DMS 273 treated with DMSO at 0.1 percent for 48 hours (cell line): ENCODE measurements at regions not wholly inside any gene's neighbourhood (a gene's known extent, or its start where the extent isn't known, plus 50 kb on each side); places are given as distances from the start of the nearest gene placed in this dataset.

Source experiments
- DNase-seq: peaks from one replicate; lab custom pipeline; 2025; lab: John Stamatoyannopoulos, UW

DNA sequence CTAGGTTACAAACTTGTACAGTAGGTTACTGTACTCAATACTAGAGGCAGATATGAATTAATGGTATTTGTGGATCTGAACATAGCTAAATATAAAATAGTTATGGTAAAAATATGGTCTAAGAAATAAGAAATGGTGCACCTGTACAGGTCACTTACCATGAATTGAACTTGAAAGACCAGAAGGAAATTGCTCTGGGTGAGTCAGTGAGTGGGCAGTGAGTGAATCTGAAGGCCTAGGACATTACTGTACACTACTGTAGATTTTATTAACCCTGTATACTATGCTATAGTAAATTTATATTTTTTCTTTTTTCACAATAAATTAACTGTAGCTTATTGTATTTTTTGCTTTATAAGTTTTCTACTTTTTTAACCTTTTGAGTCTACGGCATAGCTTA, 1020.4 kb downstream of the CDH18 start:
- no peak for DNase-seq

DNA sequence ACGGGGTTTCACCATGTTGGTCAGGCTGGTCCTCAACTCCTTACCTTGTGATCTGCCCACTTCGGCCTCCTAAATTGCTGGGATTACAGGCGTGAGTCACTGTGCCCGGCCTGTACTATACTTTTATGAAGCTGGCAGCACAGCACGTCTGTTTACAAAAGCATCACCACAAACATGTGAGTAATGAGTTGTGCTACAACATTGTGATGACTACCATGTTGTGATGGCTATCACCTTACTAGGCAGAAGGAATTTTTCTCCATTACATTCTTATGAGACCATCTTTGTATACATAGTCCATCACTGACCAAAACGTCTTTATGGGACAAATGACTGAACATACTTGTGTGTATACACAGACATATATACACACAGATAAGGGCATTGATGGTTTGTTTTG, 1019.0 kb downstream of the CDH18 start:
- no peak for DNase-seq

DNA sequence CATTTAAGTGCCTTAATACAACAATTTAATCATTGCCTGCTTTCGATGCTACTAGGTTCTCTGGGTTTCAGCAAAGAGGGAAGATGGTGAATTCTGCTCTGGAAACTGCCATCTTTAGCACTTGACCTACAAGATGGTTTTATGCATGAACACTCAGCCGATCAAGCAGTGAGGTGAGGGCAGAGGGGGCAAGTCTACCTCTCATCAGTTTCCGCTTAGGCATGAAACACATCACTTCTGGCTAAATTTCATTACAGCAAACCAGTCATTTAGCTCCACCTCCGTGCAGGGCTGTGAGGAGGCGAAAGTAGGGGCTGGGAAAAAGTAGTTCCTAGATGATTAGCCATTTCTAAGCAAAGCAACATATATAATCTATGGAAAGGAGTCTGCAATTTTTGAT, 1018.0 kb downstream of the CDH18 start:
- no peak for DNase-seq

DNA sequence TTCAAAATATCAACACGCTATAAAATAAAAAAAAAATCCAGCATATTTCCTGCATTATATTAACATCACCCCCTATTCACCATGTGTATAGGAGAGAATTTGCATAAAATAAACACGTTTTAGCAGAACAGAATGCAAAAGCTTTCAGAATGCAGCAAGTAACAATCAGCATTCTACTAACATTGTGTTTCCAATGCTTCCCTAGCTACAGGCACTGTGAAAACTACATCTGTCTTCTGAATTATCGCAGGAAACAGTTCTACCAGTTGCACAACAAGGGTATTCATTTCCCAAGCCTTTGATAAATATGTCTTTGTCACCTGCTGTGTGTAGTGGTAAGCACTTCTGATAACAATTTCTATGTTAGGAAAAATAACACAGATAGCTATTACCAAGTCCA, 1015.8 kb downstream of the CDH18 start:
- DNase-seq: no peak

DNA sequence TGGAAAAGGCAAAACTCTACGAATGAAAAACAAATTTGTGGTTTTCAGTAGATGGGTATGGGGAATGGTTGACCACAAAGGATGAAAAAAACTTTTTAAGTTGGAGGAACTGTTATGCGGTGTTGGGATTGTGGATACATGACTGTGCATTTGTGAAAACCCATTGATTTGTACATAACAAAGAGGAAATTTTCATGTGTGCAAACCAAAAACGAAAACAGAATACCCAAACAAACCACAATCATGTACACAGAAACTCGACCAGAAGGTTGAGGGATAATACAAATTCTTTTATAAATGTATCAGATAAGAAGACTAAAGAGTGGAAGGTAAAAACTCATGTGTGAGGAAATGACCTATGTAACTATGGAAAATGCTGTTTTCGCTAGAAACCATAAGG, 1012.4 kb downstream of the CDH18 start:
- no peak for DNase-seq

DNA sequence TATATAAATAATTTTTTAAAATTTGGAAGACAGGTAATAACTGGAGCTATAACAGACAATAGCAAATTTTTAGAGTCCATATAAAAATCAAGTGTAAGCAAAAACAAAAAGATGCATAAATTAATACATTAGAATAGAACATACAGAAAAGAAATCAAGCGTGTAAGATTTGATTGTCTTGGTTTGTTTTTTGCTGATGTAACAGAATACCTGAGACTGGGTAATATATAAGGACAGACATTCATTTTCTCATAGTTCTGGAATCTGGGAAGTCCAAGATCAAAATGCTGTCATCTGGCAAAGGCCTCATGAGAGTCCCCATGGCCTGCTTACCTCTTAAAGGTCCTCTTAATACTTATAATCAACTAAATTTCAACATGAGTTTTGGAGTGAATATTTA, 1010.1 kb downstream of the CDH18 start:
- no peak for DNase-seq

DNA sequence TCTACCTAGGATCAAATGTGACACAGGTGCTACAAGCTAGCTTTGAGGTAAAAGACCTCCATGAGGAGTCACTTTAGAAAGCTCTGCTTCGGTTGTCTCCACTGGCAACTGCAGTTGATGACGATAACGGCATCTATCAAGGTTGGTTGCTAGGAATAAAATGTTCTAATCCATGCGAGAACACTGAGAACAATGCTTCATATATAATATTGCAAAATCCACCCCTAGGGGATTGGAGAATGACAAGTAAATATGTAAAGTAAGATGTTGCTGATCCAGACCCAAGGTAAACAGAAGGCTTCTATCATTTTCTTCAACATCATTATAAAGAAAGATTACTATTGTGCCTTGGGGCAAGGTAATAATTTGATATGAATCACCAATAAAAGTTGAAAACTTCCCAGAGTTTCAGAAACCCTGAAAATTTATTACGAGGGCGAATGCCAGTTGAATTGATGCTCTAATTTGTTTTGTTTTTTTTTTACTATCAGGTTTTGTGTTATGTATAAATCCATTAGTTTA, 1003.4 kb downstream of the CDH18 start:
- DNase-seq: no peak

DNA sequence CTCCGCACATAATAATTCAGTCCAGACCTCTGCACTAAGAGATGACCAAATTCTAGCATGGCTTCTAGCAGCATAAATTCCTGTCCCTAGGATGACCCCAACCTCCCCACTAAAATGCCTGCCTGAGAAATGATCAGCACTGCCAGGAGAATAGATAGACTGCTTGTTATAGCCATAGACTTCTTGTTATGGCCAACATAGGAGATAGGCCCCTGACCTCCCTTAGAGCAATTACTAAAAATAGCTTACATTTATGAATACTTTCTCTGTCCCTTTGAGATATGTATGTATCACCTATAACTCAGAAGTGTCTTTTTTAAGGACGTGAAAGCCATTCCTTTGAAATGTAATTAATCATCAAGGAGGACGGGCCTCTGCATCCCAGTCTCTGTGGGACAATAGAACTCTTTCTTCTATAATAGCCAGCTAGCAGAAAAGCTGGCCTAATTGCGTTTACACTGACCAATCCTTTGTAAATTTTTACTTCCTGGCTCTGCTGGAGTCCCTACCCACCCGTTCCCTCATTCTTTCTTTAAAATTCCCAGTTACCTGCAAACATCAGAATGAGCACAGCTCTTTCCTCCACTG, 1002.7 kb downstream of the CDH18 start:
- no peak for DNase-seq

DNA sequence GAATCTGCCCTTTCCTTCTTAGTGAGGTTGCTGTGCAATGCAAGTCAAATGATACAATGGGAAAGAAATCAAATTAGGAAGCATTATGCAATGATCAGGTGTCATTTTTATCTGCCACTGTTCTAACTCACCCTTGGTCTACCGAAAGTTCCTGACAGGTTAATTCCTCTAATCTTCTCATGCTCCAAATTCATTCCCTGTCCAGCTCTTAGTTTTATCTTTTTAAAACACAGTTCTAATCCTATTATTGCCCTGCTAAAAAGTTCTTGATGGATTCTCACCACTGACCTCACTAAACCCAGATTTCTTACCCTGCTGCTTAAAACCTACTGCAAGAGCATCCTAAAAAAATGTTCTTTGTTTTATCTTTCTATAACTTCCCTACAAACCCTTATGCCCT, 1000.9 kb downstream of the CDH18 start:
- no peak for DNase-seq

DNA sequence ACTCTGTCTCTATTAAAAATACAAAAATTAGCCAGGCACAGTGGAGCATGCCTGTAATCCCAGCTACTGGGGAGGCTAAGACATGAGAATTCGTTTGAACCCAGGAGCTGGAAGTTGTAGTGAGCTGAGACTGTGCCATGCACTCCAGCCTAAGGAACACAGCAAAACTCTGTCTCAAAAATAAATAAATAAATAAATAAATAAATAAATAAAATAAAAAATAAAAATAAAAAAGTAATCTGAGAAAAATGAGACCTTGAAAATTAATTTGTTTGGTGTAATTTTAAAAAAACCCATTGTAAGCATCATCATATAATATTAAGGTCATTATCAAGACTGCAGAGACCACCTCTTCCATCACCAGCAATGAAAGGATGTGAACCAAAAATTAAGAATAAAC, 997.1 kb downstream of the CDH18 start:
- DNase-seq: no peak

DNA sequence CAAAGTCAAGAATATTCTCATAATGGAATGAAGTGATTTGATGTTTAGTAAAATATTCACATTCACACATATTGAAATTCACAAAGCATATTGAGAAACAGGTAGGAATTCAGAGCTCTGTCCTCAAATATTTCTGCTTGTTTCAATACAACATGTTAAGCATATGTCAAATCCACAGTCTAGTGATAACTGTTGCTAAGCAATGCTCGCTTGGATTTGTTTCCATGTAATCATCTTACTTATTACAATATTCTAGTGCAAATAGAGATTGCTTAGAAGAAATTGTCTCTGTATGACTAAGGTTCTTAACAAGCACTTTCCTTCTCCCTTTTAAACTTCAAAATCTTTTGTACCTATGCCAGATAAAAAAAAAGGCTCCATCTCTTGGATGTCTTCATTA, 995.7 kb downstream of the CDH18 start:
- no peak for DNase-seq

DNA sequence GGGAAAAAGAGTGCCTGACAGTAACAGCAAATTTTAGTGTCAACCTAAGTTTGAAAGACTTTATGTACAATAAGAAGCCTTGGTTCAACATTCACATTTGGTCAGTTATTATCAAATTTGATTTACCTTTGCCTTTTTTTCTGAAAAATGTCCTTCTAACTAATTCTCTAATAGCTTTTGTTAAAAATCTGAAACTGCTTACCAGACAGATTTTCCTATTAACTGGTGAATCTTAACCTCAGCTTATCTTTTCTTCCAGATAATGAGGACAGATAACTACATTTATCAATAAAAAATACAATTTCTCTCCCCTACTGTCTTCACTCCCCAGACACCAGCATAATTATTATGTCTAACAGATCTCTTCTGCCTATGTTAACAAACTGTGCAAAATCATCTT, 988.5 kb downstream of the CDH18 start:
- DNase-seq: no peak

DNA sequence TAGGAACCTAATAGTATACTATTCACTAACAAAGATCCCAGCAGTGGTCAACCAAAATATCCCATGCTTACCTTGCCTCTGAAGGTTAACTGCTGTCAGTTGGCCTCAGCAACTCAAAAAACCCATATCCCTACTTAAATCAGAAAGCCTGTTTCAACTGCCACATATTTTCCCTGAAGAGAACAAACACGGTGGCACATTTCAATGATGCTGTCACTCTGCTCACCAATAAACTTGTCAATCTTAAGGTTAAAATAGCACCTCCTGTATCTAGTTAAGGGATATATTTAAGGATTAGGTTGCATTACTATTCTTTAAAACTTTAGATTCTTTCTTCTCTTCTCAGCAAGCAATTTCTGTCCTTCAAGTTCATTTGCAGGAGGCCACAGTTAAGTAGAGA, 986.9 kb downstream of the CDH18 start:
- DNase-seq: no peak

DNA sequence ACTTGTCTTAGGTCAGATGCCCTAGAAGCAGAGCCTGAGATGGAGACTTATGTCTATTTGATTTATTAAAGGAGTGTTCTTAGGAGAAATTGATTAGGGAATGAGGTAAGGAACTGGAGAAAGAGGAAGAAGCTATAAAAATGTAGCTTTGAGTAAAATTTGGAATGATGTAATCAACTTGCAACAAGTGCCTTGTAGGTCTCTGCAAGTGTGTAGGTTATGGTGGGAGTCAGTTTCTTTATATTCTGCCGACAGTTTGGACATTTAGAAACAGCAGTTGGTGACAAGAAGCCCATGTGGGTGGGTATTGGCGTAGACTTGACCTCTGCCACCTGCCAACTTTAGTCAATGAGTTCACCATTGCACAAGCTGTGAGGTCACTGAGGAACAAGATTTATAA, 986.5 kb downstream of the CDH18 start:
- DNase-seq: peak; percentile 95

DNA sequence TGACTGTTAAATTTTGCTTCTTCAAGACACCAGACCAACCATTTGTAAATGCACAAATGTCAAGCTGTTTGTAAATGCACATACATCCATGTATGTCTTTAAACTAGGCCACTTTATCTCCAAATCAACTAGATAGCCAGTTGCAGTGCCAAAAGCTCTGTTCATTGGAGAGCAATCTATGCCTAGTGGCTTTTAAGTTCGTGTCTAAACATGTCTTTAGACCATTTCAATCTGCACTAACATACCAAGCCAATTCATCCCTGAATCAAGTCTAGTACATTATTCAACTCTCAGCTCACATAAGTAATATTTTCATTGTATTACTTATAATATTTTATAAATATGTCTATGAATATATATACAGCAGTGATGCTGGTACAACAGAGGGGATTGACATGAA, 985.9 kb downstream of the CDH18 start:
- peak; percentile 91 for DNase-seq

DNA sequence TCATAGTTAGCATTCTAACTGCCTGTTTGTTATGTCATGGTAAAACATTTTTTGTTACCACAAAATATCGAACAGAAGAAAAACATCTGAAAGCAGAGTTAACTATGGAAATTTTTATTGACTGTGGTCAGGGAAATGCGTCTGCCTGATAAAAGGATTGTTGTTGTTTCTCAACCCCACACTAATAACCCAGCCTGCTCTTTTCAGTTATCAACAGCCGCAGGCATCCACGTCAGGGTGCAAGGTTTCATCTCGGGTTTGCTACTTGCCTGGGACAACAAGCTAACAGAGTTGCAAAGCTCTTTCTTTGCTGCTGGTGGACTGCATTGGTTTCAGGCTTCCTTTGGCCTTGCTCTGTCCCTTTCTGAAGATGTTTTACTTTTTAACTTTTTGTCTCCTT, 969.2 kb downstream of the CDH18 start:
- DNase-seq: no peak

DNA sequence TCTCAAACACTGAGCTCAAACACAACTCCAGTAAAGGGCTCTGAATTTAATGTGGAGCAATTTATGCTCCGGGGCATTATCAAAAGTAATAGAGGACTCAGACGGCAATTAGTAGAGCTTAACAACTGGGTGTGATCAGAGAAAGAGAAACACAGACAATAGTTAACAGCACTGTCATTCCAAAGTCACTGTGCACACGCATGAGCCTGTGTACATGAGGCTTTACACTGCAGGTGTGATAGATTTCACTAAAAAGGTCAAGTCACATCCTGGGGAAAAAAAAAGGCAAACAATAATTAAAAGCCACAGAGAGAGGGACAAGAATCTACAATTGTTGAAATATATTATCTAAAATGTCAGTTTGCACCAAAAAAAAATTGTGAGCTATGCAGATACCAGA, 956.5 kb downstream of the CDH18 start:
- DNase-seq: no peak

DNA sequence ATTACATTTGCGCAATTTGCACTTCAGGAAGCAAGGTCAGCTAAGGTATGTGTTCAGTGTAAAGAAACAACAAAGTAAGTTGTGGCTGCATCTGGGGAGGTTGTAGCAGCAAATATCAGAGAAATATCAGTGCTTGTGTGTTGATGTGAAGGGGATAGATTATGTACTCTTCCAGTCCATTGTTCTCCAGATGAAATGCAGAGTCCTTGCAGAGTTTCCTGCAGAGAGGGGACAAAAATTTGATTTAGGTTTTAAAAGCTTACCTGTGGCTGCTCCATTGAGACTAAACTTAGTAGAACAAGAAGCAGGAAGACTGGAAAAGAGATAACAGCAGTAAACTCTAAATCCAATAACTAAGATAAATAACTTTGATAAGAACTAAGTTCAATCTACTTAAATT, 952.2 kb downstream of the CDH18 start:
- no peak for DNase-seq

DNA sequence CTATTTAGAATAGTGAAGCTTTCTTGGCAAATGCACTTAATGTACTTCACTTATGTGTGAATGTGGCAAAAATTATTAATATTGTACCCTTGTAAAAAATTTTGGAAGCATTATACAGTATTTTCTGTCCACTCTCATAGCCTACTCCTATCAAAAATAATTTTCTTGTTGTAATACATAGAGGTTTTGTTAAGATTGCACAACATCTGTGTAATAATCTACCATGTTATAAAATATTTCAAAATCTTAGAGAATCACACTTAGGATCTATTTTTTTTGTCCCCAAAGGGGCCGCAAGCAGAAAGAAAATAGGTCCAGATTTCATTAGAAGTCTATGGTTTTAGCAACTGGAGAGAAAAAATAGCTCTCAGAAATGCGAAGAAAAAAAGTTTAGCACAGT, 945.9 kb downstream of the CDH18 start:
- DNase-seq: no peak

DNA sequence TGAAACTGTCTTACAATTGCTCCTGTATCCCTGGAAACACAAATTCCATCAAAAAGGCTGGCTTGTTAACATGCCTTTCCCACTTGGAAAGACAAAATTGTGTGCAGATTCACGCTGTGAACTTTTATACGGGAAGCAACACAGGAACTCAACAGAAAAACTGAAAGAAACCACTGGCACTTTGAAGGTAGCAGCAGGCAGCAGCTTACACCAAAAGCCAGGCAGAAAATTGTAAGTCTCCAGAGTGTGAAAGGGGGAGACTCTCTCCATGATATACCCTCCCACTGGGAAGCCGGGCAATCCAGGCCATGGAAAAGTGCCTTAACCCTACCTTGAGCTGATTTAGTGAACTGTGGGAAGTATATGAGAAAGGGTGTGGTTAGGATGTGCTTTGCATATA, 943.7 kb downstream of the CDH18 start:
- no peak for DNase-seq

DNA sequence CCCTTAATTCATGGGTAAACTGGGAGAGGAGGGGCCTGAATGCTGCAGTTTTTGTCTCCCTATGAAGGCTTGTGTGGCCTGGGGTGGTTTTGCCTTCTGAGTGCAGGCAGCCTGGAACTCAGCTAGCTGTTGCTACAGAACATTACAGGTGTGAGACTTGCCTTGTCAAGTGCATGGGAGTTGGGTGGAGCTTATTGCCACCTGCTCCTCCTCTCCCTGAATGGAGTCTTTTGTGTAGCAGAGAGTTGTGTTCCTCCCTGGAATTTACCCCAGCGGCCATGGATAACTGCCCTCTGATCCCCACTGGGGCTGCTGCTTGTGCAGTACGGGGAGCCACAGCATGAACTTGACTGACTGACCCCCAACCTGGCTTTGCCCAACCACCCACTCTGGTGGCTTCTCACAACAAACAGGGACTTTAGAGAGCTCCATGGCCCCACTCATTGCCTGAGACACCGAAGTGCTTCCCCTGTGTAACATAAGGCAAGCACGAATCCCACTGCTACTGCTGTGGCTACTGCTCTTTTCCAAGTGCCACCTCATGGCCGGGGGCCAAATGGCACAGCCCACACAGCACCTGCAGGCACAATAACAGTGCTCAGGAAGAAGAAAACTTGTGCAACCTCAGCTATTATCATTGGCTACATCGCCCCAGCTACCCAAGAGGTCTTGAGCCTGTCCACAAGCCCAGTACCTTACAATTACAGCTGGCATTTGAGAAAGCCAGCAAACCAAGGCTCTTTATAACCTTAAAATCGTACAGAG, 942.9 kb downstream of the CDH18 start:
- DNase-seq: no peak

DNA sequence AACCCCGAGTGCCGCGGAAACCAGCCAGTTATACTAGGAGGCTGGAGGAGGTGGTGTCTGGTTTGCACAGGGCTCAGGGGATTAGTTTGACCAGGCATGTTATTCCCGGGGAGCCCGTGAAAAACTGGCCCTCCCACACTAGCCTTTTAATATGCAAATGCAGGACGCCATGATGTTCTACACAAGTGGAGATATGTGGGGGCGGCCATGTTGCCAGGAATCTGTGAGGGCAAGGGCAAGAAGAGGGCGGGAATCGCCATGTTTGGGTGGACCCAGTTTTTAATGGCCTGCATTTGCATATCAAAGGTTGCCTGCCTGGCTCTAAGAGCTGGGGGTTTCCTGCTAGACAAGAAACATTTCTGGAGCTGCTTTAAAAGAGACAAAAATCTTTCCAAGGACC, 940.7 kb downstream of the CDH18 start:
- no peak for DNase-seq

DNA sequence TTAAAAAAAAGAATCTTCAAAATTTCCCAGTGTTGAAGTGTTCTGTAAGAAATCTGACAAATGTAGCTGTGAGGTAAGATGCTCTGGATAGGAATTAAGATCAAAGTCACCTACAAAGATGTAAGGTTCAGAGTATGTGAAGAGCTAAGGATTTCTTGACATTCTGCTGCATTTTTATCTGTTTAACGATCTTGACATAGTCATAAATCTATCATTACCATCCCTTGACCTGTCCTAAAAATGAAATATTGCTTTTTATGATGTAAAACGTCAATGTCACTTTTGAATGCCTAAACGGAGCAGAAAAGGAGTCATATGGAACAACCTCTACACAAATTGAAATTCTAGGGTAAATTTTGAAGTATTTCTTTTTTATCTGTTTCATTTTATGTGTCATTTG, 939.3 kb downstream of the CDH18 start:
- no peak for DNase-seq

DNA sequence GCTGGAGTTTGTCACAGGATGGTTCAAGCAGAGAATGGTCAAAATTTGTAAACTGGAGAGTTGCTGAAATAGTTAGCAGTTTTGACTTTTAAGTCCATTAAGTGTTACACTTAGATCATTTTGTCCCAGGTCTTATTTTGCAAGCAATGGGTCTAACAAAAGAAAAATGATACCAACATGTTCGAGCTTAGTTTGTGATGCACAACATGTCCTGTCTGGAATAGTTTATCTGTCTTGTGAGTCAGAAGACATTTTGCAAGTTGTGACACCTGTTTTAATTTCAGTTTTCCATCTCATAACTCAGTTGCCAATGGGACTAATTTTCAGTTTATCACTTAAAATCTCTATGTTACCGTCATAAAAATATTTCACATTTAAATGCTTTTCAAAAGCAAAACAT, 929.8 kb downstream of the CDH18 start:
- DNase-seq: no peak
